GM23338 (cell line): ENCODE measurements at regions not wholly inside any gene's neighbourhood (a gene's known extent, or its start where the extent isn't known, plus 50 kb on each side); places are given as distances from the start of the nearest gene placed in this dataset.

ENCODE experiments used
- CREB1 ChIP-seq: fragments of 250-450 bp; sonication (Bioruptor Pico); IDR thresholded peaks from 2 replicates; pipeline ENCODE4 v1.5.0; 2020; ENCODE audit warnings: low read depth, mild to moderate bottlenecking, moderate library complexity
- CTCF ChIP-seq, 2 experiments: fragments of 200-600 bp in 1 of 2; sonication (generic) in 1 of 2; conservative IDR thresholded peaks; 2 replicates each; pipeline versions ENCODE4 v1.5.1 to v1.6.1; 2016 to 2017; ENCODE audit warnings: antibody characterized with exemption in 2 of 2, low read depth in 2 of 2, mild to moderate bottlenecking in 2 of 2, moderate library complexity in 1 of 2
- ETS1 ChIP-seq: IDR thresholded peaks from 2 replicates; pipeline ENCODE4 v1.6.1; 2016; ENCODE audit warnings: antibody characterized with exemption
- EZH2 ChIP-seq: fragments of 200-600 bp; sonication (generic); IDR thresholded peaks from one replicate; pipeline ENCODE4 v1.8.0; 2017; ENCODE audit warnings: antibody characterized with exemption, mild to moderate bottlenecking, low read depth; ENCODE audit not compliant: unreplicated experiment
- EZH2phosphoT487 ChIP-seq: fragments of 200-600 bp; sonication (generic); IDR thresholded peaks from one replicate; pipeline ENCODE4 v1.8.1; 2018; ENCODE audit warnings: antibody characterized with exemption; ENCODE audit not compliant: unreplicated experiment
- JUNB ChIP-seq: IDR thresholded peaks from one replicate; pipeline ENCODE4 v1.6.1; 2016; ENCODE audit warnings: antibody characterized with exemption; ENCODE audit not compliant: unreplicated experiment
- NANOG ChIP-seq: IDR thresholded peaks from 2 replicates; pipeline ENCODE4 v1.6.1; 2016; ENCODE audit warnings: antibody characterized with exemption, borderline replicate concordance
- POLR2AphosphoS5 ChIP-seq: IDR thresholded peaks from 2 replicates; pipeline ENCODE4 v1.6.1; 2016; ENCODE audit warnings: antibody characterized with exemption, low read depth
- REST ChIP-seq: IDR thresholded peaks from one replicate; pipeline ENCODE4 v1.6.1; 2018; ENCODE audit warnings: antibody characterized with exemption; ENCODE audit not compliant: unreplicated experiment
- STAT1 ChIP-seq: IDR thresholded peaks from one replicate; pipeline ENCODE4 v1.6.1; 2016; ENCODE audit warnings: antibody characterized with exemption; ENCODE audit not compliant: unreplicated experiment
- ZNF331 ChIP-seq: fragments of 250-450 bp; sonication (Bioruptor Pico); IDR thresholded peaks from 2 replicates; pipeline ENCODE4 v1.5.0; 2020; ENCODE audit warnings: low read depth, mild to moderate bottlenecking, moderate library complexity
- ZNF462 ChIP-seq: fragments of 250-450 bp; sonication (Bioruptor Pico); IDR thresholded peaks from 2 replicates; pipeline ENCODE4 v1.5.0; 2020; ENCODE audit warnings: mild to moderate bottlenecking, moderate library complexity

- TF ChIP-seq POLR2AphosphoS5, result no peak
- no peak for TF ChIP-seq EZH2
- TF ChIP-seq CTCF (conservative IDR thresholded peaks at IDR 0.05; ENCODE audit: low read depth in 2 of 2), result no peak
- TF ChIP-seq REST, result no peak
- TF ChIP-seq JUNB, result no peak
- TF ChIP-seq CREB1 (CRISPR knock-in tag), result no peak
- TF ChIP-seq STAT1, result no peak
- TF ChIP-seq NANOG, result no peak
- no peak for TF ChIP-seq ETS1
- no peak for TF ChIP-seq EZH2phosphoT487
- no peak for TF ChIP-seq ZNF462 (CRISPR knock-in tag)
- TF ChIP-seq ZNF331 (CRISPR knock-in tag), result no peak
Measured at GRCh38 chr20:16167423-16168130, 405.7 kb downstream of the KIF16B start.
